Colonic mucosa (tissue), 4 donors: ENCODE measurements at regions not wholly inside any gene's neighbourhood (a gene's known extent, or its start where the extent isn't known, plus 50 kb on each side); places are given as distances from the start of the nearest gene placed in this dataset.

Experiments
- DNase-seq: peaks from one replicate; pipeline ENCODE4 v3.0.0-alpha.2; 2020
- H3K27ac ChIP-seq: fragments of 200-600 bp; one replicate; pipeline ENCODE4 v1.8.0; 2021
- H3K27me3 ChIP-seq: fragments of 200-600 bp; one replicate; pipeline ENCODE4 v1.8.0; 2021
- H3K36me3 ChIP-seq: fragments of 200-600 bp; one replicate; pipeline ENCODE4 v1.8.0; 2021
- H3K4me1 ChIP-seq: fragments of 200-600 bp; one replicate; pipeline ENCODE4 v1.8.0; 2021; ENCODE audit warnings: mild to moderate bottlenecking
- H3K4me3 ChIP-seq: fragments of 200-600 bp; one replicate; pipeline ENCODE4 v1.8.0; 2021
- H3K9ac ChIP-seq, 2 donors: one replicate each; pipeline ENCODE4 v1.7.0; 2013; ENCODE audit warnings: control low read depth in 2 of 2, low read depth in 2 of 2, low read length in 2 of 2
- H3K9me3 ChIP-seq: fragments of 200-600 bp; one replicate; pipeline ENCODE4 v1.8.0; 2021
- intact Hi-C: fragments of 100-400 bp; cut with DNase I; formaldehyde crosslinking; loops from one replicate; pipeline ENCODE4 v1.14.1; 2022
- TF ChIP-seq, protein P1 (sequence below): fragments of 200-600 bp; IDR thresholded peaks from one replicate; pipeline ENCODE4 v1.8.0; 2022; ENCODE audit warnings: antibody characterized with exemption, mild to moderate bottlenecking
- donor health status: healthy.
- donor health status: DM: no; HTN: no; CAD: no.
- donor health status: DM: no; HTN: no; CAD: no.

DNA sequence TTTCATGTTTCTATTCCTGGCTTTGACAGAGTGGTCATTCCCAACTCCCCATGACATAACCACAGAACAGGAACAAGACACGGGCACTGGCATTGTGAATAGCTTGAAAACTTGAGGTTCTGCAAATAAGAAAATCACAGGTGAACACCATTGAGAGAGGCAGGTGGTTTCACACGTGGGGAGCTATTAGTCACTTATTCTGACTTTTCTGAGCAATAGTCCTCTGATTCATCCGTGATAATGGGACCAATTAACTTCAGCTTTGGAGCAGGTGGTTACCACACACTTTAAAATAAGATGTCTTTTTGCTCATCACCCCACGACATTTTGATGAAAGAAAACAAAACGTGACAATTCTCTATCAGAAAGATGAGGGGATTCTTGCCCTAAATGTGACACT is 224.7 kb downstream of the KLF13 start:
- TF ChIP-seq, protein P1, sequence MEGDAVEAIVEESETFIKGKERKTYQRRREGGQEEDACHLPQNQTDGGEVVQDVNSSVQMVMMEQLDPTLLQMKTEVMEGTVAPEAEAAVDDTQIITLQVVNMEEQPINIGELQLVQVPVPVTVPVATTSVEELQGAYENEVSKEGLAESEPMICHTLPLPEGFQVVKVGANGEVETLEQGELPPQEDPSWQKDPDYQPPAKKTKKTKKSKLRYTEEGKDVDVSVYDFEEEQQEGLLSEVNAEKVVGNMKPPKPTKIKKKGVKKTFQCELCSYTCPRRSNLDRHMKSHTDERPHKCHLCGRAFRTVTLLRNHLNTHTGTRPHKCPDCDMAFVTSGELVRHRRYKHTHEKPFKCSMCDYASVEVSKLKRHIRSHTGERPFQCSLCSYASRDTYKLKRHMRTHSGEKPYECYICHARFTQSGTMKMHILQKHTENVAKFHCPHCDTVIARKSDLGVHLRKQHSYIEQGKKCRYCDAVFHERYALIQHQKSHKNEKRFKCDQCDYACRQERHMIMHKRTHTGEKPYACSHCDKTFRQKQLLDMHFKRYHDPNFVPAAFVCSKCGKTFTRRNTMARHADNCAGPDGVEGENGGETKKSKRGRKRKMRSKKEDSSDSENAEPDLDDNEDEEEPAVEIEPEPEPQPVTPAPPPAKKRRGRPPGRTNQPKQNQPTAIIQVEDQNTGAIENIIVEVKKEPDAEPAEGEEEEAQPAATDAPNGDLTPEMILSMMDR, result no peak
- intact Hi-C loops, result no loop called here
- Histone ChIP-seq H3K36me3 (no peaks in the 10 kb centered on the region), H3K9ac (no peak overlapping the region), H3K27ac (no peak overlapping the region), H3K4me1 (no peaks in the 10 kb centered on the region), H3K4me3 (no peak overlapping the region), H3K9me3 (no peaks in the 10 kb centered on the region), H3K27me3 (no peaks in the 10 kb centered on the region)
- no peak for DNase-seq

DNA sequence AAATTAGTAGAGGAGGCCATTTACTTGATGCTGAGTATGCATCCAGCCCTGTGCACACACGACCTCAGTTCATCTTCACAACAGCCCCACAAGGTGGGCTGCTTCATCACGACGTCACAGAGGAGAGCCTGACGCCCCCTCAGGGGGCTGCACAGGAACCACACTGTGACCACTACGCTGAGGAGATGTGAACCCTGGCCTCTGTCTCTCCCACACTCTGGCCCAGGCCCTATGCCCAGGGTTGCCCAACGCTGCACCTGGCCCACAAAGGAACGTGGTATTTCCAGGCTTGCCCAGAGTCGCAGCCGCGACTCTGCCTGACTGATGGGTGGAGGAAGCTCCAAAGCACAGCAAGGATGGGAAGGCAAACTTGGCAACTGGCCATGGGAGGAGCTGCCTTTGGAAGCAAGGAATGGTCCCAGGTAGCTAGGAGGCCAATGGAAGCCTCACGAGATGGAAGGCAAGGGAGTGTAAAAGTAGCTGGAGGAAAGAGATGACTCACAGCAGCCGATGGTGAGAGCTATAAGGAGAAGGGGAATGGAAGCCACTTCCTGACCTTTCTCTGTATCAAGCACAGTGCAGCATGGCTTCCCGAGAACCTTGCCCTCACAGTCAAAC is 226.0 kb downstream of the KLF13 start:
- DNase-seq, result no peak

DNA sequence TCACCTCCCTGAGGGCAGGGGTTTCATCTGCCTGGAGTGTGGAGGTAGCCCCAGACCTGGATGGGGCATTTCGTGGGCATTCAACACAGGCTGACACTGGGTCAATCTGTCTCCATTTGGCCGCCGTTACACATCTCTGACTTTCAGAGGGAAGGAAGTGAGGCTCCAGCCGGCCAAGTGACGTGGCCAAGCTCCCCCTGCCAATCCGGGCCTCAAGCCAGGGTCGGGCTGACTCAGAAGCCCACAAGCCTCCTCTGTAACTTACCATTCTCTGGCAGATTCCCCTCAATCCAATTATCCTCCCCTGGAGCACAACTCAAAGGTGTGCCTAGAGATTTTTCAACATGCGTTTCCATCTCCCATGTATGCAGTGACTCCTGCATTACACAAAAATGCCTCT is 227.6 kb downstream of the KLF13 start:
- H3K4me1 ChIP-seq, result no peaks in the 10 kb centered on the region
- no peaks in the 10 kb centered on the region for H3K27me3 ChIP-seq
- H3K27ac ChIP-seq, result no peak overlapping the region
- TF ChIP-seq, protein P1, result no peak
- H3K36me3 ChIP-seq, result no peaks in the 10 kb centered on the region
- H3K4me3 ChIP-seq, result no peak overlapping the region
- intact Hi-C loops, result no loop called here
- no peaks in the 10 kb centered on the region for H3K9me3 ChIP-seq
- no peak overlapping the region for H3K9ac ChIP-seq
- no peak for DNase-seq

More for the DNA sequence above, 226.0 kb downstream of the KLF13 start:
- Histone ChIP-seq H3K9me3 (no peaks in the 10 kb centered on the region), H3K27ac (no peak overlapping the region), H3K4me3 (no peak overlapping the region), H3K36me3 (no peaks in the 10 kb centered on the region), H3K4me1 (no peaks in the 10 kb centered on the region), H3K27me3 (no peaks in the 10 kb centered on the region), H3K9ac (no peak overlapping the region)
- TF ChIP-seq, protein P1, result no peak
- intact Hi-C loops, result no loop called here

DNA sequence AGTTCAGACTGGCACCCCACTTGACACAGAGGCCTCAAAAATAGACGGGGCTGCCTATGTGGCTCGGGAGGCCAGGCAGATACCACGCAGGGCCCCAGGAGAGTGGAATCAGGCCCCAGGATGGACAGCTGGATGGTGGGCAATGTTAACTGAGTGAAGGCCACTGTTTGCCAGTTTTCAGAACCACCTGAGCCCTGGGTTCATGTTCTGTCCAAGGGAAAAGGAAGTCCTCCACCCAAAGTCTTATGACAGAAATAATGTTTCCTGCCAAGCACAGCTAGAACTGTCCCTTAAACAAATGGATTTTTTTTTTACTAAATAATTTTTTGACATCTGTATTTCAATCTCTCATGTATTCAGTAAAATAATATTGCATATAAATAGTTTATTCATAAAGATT is 228.4 kb downstream of the KLF13 start:
- intact Hi-C loops, result no loop called here
- no peak for DNase-seq
- TF ChIP-seq, protein P1, result no peak
- no peaks in the 10 kb centered on the region for H3K27me3 ChIP-seq
- H3K9me3 ChIP-seq, result no peaks in the 10 kb centered on the region
- no peak overlapping the region for H3K4me3 ChIP-seq
- no peaks in the 10 kb centered on the region for H3K36me3 ChIP-seq
- H3K4me1 ChIP-seq, result no peaks in the 10 kb centered on the region
- no peak overlapping the region for H3K27ac ChIP-seq
- no peak overlapping the region for H3K9ac ChIP-seq

DNA sequence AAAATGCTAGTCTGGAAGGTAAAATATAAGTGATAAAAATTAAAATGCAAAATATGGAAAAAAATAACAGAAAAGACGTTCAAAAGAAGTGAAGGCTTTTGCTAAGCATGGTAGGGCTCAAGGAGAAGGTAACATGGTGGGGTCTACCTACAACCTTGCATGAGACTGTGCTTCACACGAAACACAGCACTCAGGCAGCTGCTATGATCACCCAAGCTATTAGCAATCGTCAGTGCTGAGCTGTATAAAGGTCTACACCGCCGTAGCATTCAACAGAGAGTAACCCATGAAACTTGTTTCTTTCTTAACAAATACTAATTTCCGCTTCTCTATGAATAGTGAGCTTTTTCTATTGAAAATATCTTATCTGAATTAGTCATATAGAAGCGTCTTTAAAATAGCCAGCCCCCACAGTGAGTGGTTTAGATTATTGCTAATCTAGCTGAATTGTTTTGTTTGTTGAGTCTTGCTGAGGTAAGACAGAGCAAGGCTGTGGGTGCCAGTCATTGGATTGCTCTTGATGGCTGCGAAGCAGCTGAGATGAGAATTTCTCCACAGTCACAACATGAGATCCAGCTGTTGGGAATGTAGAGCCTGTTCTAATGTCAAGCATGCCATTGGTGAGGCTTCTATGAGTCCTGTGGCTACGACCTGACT is 230.0 kb downstream of the KLF13 start:
- Histone ChIP-seq H3K36me3 (no peaks in the 10 kb centered on the region), H3K27me3 (no peaks in the 10 kb centered on the region), H3K4me3 (no peak overlapping the region), H3K4me1 (no peaks in the 10 kb centered on the region), H3K9ac (no peak overlapping the region), H3K27ac (no peak overlapping the region), H3K9me3 (no peaks in the 10 kb centered on the region)
- TF ChIP-seq, protein P1, result no peak
- intact Hi-C loops, result no loop called here
- no peak for DNase-seq
